Glutamatergic neuron (in vitro differentiated cells): ENCODE measurements at regions not wholly inside any gene's neighbourhood (a gene's known extent, or its start where the extent isn't known, plus 50 kb on each side); places are given as distances from the start of the nearest gene placed in this dataset.
A peak's percentile ranks its signal among the peaks of the same experiment; 100 is the strongest.

ENCODE experiments used
- DNase-seq: peaks from one replicate; pipeline ENCODE4 v3.0.0; 2022
- H3K27ac Mint-ChIP-seq: one replicate; pipeline ENCODE4 v1.8.0; 2020; ENCODE audit warnings: mild to moderate bottlenecking, mixed read lengths, inconsistent platforms; ENCODE audit not compliant: unreplicated experiment
- H3K27me3 Mint-ChIP-seq: one replicate; pipeline ENCODE4 v1.8.0; 2020; ENCODE audit warnings: mild to moderate bottlenecking, moderate library complexity, mixed read lengths, inconsistent platforms; ENCODE audit not compliant: unreplicated experiment
- H3K36me3 Mint-ChIP-seq: one replicate; pipeline ENCODE4 v1.8.0; 2020; ENCODE audit warnings: mild to moderate bottlenecking, mixed read lengths, inconsistent platforms; ENCODE audit not compliant: unreplicated experiment
- H3K4me1 Mint-ChIP-seq: one replicate; pipeline ENCODE4 v1.8.0; 2020; ENCODE audit warnings: mild to moderate bottlenecking, low read depth, mixed read lengths, inconsistent platforms; ENCODE audit not compliant: unreplicated experiment
- H3K4me3 Mint-ChIP-seq: one replicate; pipeline ENCODE4 v1.8.0; 2020; ENCODE audit warnings: mild to moderate bottlenecking, mixed read lengths, inconsistent platforms; ENCODE audit not compliant: unreplicated experiment
- H3K9me3 Mint-ChIP-seq: one replicate; pipeline ENCODE4 v1.8.0; 2020; ENCODE audit warnings: mild to moderate bottlenecking, moderate library complexity, mixed read lengths, inconsistent platforms; ENCODE audit not compliant: unreplicated experiment
- CTCF ChIP-seq: fragments of 200-600 bp; sonication (generic); IDR thresholded peaks from one replicate; pipeline ENCODE4 v1.5.0; 2021; ENCODE audit not compliant: partially characterized antibody, unreplicated experiment

GRCh38 chr7:155378580-155378934 lies 79.4 kb upstream of the EN2 start:
- no peaks in the 10 kb centered on the region for H3K36me3 Mint-ChIP-seq
- H3K9me3 Mint-ChIP-seq, result peaks cover 16% of the 10 kb centered on the region
- peaks cover 6% of the 10 kb centered on the region for H3K4me1 Mint-ChIP-seq
- TF ChIP-seq CTCF, result no peak
- H3K27ac Mint-ChIP-seq, result no peak overlapping the region
- H3K4me3 Mint-ChIP-seq, result peak overlapping the region; percentile 12
- H3K27me3 Mint-ChIP-seq, result peaks cover 34% of the 10 kb centered on the region
- DNase-seq, result no peak

GRCh38 chr7:155378959-155379871 lies 78.7 kb upstream of the EN2 start:
- H3K36me3 Mint-ChIP-seq, result no peaks in the 10 kb centered on the region
- no peak overlapping the region for H3K27ac Mint-ChIP-seq
- no peak for DNase-seq
- H3K9me3 Mint-ChIP-seq, result peaks cover 15% of the 10 kb centered on the region
- peaks cover 5% of the 10 kb centered on the region for H3K4me1 Mint-ChIP-seq
- no peak for TF ChIP-seq CTCF
- peaks cover 33% of the 10 kb centered on the region for H3K27me3 Mint-ChIP-seq
- no peak overlapping the region for H3K4me3 Mint-ChIP-seq

GRCh38 chr7:155380221-155380861 lies 77.6 kb upstream of the EN2 start:
- H3K4me1 Mint-ChIP-seq, result no peaks in the 10 kb centered on the region
- no peak overlapping the region for H3K27ac Mint-ChIP-seq
- H3K27me3 Mint-ChIP-seq, result peaks cover 27% of the 10 kb centered on the region
- H3K4me3 Mint-ChIP-seq, result no peak overlapping the region
- H3K36me3 Mint-ChIP-seq, result peaks cover 4% of the 10 kb centered on the region
- TF ChIP-seq CTCF, result peak; percentile 93
- H3K9me3 Mint-ChIP-seq, result peaks cover 18% of the 10 kb centered on the region
- peak; percentile 89 for DNase-seq

GRCh38 chr7:155380976-155381851 lies 76.7 kb upstream of the EN2 start:
- H3K36me3 Mint-ChIP-seq, result peaks cover 4% of the 10 kb centered on the region
- H3K9me3 Mint-ChIP-seq, result peaks cover 16% of the 10 kb centered on the region
- no peaks in the 10 kb centered on the region for H3K4me1 Mint-ChIP-seq
- H3K4me3 Mint-ChIP-seq, result no peak overlapping the region
- TF ChIP-seq CTCF, result no peak
- H3K27ac Mint-ChIP-seq, result no peak overlapping the region
- peaks cover 18% of the 10 kb centered on the region for H3K27me3 Mint-ChIP-seq
- DNase-seq, result no peak
